Endodermal cell (in vitro differentiated cells): ENCODE measurements at regions not wholly inside any gene's neighbourhood (a gene's known extent, or its start where the extent isn't known, plus 50 kb on each side); places are given as distances from the start of the nearest gene placed in this dataset.
"Not testable (repeated sequence)": the region's sequence is repeated elsewhere in the genome, so short reads cannot be mapped to it uniquely, and the experiment has no call there.

Source experiments
- DNase-seq: peaks from one replicate; pipeline ENCODE4 v3.0.0-alpha.2; 2017
- H3K27ac ChIP-seq: 2 replicates; pipeline ENCODE4 v1.5.1; 2013; ENCODE audit warnings: mild to moderate bottlenecking, low read depth, low read length, moderate library complexity
- H3K27me3 ChIP-seq: 2 replicates; pipeline ENCODE4 v1.6.1; 2013; ENCODE audit warnings: mild to moderate bottlenecking, low read length, moderate library complexity; ENCODE audit not compliant: insufficient read depth, control insufficient read depth, poor library complexity, severe bottlenecking
- H3K36me3 ChIP-seq: 2 replicates; pipeline ENCODE4 v1.7.0; 2013; ENCODE audit warnings: mild to moderate bottlenecking, low read length, moderate library complexity; ENCODE audit not compliant: control insufficient read depth, insufficient read depth
- H3K4me1 ChIP-seq: one replicate; pipeline ENCODE4 v1.7.0; 2013; ENCODE audit warnings: low read length; ENCODE audit not compliant: control insufficient read depth, insufficient read depth
- H3K4me3 ChIP-seq: 2 replicates; pipeline ENCODE4 v1.5.1; 2013; ENCODE audit warnings: mild to moderate bottlenecking, low read length, moderate library complexity
- H3K9ac ChIP-seq: 2 replicates; pipeline ENCODE4 v1.6.1; 2013; ENCODE audit warnings: mild to moderate bottlenecking, low read length, moderate library complexity; ENCODE audit not compliant: poor library complexity, severe bottlenecking; ENCODE audit errors: extremely low read depth
- H3K9me3 ChIP-seq: 2 replicates; pipeline ENCODE4 v1.6.1; 2013; ENCODE audit warnings: mild to moderate bottlenecking, low read length, moderate library complexity; ENCODE audit not compliant: control insufficient read depth
- H3K27ac Mint-ChIP-seq: 2 replicates; pipeline ENCODE4 v1.8.0; 2020; ENCODE audit warnings: mixed read lengths
- H3K27me3 Mint-ChIP-seq: 2 replicates; pipeline ENCODE4 v1.8.0; 2021; ENCODE audit warnings: mild to moderate bottlenecking, mixed read lengths; ENCODE audit not compliant: insufficient read depth
- H3K36me3 Mint-ChIP-seq: 2 replicates; pipeline ENCODE4 v1.8.0; 2020; ENCODE audit warnings: low read depth, mixed read lengths
- H3K4me1 Mint-ChIP-seq: 2 replicates; pipeline ENCODE4 v1.8.0; 2020; ENCODE audit warnings: mixed read lengths
- H3K4me3 Mint-ChIP-seq: 2 replicates; pipeline ENCODE4 v1.8.0; 2020; ENCODE audit warnings: mild to moderate bottlenecking, moderate library complexity, mixed read lengths
- H3K9me3 Mint-ChIP-seq: 2 replicates; pipeline ENCODE4 v1.8.0; 2020; ENCODE audit warnings: mild to moderate bottlenecking, mixed read lengths
- WGBS, 2 experiments: methylation state at CpG; one replicate each; pipeline versions ENCODE4 v1.1.5 to v1.1.7; 2013; ENCODE audit warnings: missing lambda C conversion rate in 2 of 2, mixed read lengths in 1 of 2; ENCODE audit not compliant: insufficient coverage in 1 of 2, insufficient read length in 1 of 2; 5-methylcytosine and 5-hydroxymethylcytosine counted together

- H3K4me1 Mint-ChIP-seq, H3K4me3 Mint-ChIP-seq, H3K27me3 Mint-ChIP-seq, H3K4me1 ChIP-seq, H3K27ac ChIP-seq, H3K27ac Mint-ChIP-seq, H3K36me3 ChIP-seq, H3K4me3 ChIP-seq, DNase-seq, H3K36me3 Mint-ChIP-seq, H3K9ac ChIP-seq, H3K27me3 ChIP-seq: not testable (repeated sequence)
- H3K9me3 ChIP-seq = peaks cover 11% of the 10 kb centered on the region
- 62% methylated on average over 2 of the region's 3 CpGs; no CpG with 5 or more reads in 1 of the 2 experiments for WGBS, 2 experiments
- peaks cover 61% of the 10 kb centered on the region for H3K9me3 Mint-ChIP-seq
Observed at GRCh38 chr2:91579555-91579954, 2888.1 kb downstream of the RPIA start.

GRCh38 chr2:91580043-91580442 is 2888.6 kb downstream of the RPIA start:
- not testable (repeated sequence) for H3K27me3 ChIP-seq, H3K4me1 Mint-ChIP-seq, H3K4me3 ChIP-seq, H3K36me3 ChIP-seq, H3K36me3 Mint-ChIP-seq, H3K27me3 Mint-ChIP-seq, H3K4me1 ChIP-seq, H3K27ac Mint-ChIP-seq, H3K27ac ChIP-seq, DNase-seq, H3K9ac ChIP-seq, H3K4me3 Mint-ChIP-seq
- peaks cover 12% of the 10 kb centered on the region for H3K9me3 ChIP-seq
- H3K9me3 Mint-ChIP-seq = peaks cover 64% of the 10 kb centered on the region
- 80 to 94% methylated on average over 4 of the region's 4 CpGs for WGBS, 2 experiments

GRCh38 chr2:91587098-91587497 is 2895.6 kb downstream of the RPIA start:
- not testable (repeated sequence) for H3K4me1 Mint-ChIP-seq, H3K4me1 ChIP-seq, H3K4me3 ChIP-seq, H3K27ac ChIP-seq, H3K27ac Mint-ChIP-seq, H3K36me3 ChIP-seq, H3K36me3 Mint-ChIP-seq, DNase-seq, H3K9ac ChIP-seq, H3K4me3 Mint-ChIP-seq, H3K27me3 ChIP-seq
- H3K27me3 Mint-ChIP-seq = peaks cover 11% of the 10 kb centered on the region
- H3K9me3 Mint-ChIP-seq = peaks cover 63% of the 10 kb centered on the region
- 80 to 83% methylated on average over 5 to 6 of the region's 6 CpGs for WGBS, 2 experiments
- H3K9me3 ChIP-seq = peaks cover 12% of the 10 kb centered on the region

- not testable (repeated sequence) for H3K4me3 Mint-ChIP-seq, H3K4me3 ChIP-seq, DNase-seq, H3K4me1 Mint-ChIP-seq, H3K27me3 ChIP-seq, H3K36me3 Mint-ChIP-seq, H3K27ac Mint-ChIP-seq, H3K27ac ChIP-seq, H3K9ac ChIP-seq, H3K4me1 ChIP-seq, H3K36me3 ChIP-seq
- peaks cover 62% of the 10 kb centered on the region for H3K9me3 Mint-ChIP-seq
- peaks cover 12% of the 10 kb centered on the region for H3K27me3 Mint-ChIP-seq
- 88 to 100% methylated on average over 4 to 13 of the region's 17 CpGs for WGBS, 2 experiments
- peaks cover 12% of the 10 kb centered on the region for H3K9me3 ChIP-seq
Observed at GRCh38 chr2:91587908-91588535, 2896.5 kb downstream of the RPIA start.

GRCh38 chr2:91588782-91589223 is 2897.3 kb downstream of the RPIA start:
- not testable (repeated sequence) for DNase-seq
- H3K9me3 Mint-ChIP-seq = peaks cover 57% of the 10 kb centered on the region

GRCh38 chr2:91589454-91590328 is 2898.2 kb downstream of the RPIA start:
- DNase-seq, H3K4me1 ChIP-seq, H3K27ac Mint-ChIP-seq, H3K4me3 ChIP-seq, H3K4me1 Mint-ChIP-seq, H3K27ac ChIP-seq, H3K27me3 ChIP-seq, H3K36me3 ChIP-seq, H3K4me3 Mint-ChIP-seq, H3K9me3 ChIP-seq, H3K9ac ChIP-seq, H3K36me3 Mint-ChIP-seq: not testable (repeated sequence)
- WGBS, 2 experiments = 23 to 51% methylated on average over 28 to 55 of the region's 65 CpGs
- H3K9me3 Mint-ChIP-seq = peaks cover 54% of the 10 kb centered on the region
- H3K27me3 Mint-ChIP-seq = peaks cover 12% of the 10 kb centered on the region

More at GRCh38 chr2:91588782-91589223, 2897.3 kb downstream of the RPIA start:
- H3K27ac ChIP-seq, H3K36me3 Mint-ChIP-seq, H3K9ac ChIP-seq, H3K9me3 ChIP-seq, H3K4me1 ChIP-seq, H3K36me3 ChIP-seq, H3K4me3 ChIP-seq, H3K27me3 ChIP-seq, H3K4me1 Mint-ChIP-seq, H3K27ac Mint-ChIP-seq, H3K4me3 Mint-ChIP-seq: not testable (repeated sequence)
- H3K27me3 Mint-ChIP-seq = peaks cover 12% of the 10 kb centered on the region
- WGBS, 2 experiments = 87 to 89% methylated on average over 19 to 36 of the region's 36 CpGs
